ENCODE measurements at regions not wholly inside any gene's neighbourhood (a gene's known extent, or its start where the extent isn't known, plus 50 kb on each side); places are given as distances from the start of the nearest gene placed in this dataset.

DNA sequence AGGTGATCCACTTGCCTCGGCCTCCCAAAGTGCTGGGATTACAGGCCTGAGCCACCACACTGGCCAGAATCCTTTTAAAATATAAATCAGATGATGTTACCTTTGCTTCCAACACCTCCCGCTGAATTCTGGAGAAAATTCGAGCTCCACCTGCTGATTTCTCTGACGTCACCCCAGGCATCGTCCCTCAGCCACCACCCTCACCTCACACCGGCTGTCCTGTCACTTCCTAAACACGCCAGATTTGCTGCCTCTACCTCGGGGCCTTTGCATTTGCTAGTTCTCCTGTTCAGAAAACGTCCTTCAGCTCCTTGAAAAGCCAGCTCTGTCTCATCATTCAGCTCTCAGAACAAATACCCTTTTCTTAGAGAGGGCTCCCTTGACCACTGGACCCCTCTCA, 57.9 kb downstream of the FBXO2 start:
- ChIA-PET RAD21 (ENCODE audit: low non-redundant PET in 1 of 2, low total read pairs in 2 of 2, uncharacterized antibody in 2 of 2, unreplicated experiment in 2 of 2) (no interaction called here), CTCF (no interaction called here), POLR2A (no interaction called here)
- H3K36me3 ChIP-seq (ENCODE audit: control insufficient read depth in 1 of 2, insufficient read depth in 2 of 2, low read length in 2 of 2) = no peaks in the 10 kb centered on the region
- H2AFZ ChIP-seq (ENCODE audit: low read depth, low read length, poor library complexity, severe bottlenecking) = no peak overlapping the region
- H3K9me2 ChIP-seq (ENCODE audit: insufficient read depth) = no peaks in the 10 kb centered on the region
- ATAC-seq (no peak), DNase-seq (ENCODE audit: low read depth, low spot score) (no peak)
- no peak overlapping the region for H3K4me2 ChIP-seq (ENCODE audit: low read length)
- TF ChIP-seq CTCF (IDR thresholded peaks at IDR 0.05 in 2 of 3, conservative IDR thresholded peaks at IDR 0.05 in 1 of 3; ENCODE audit: borderline replicate concordance in 1 of 3, insufficient read depth in 1 of 3, low read depth in 2 of 3, low read length in 2 of 3) (no peak), POLR2AphosphoS5 (IDR thresholded peaks at IDR 0.05; ENCODE audit: low read depth, low read length) (no peak), RAD21 (IDR thresholded peaks at IDR 0.05; ENCODE audit: low read depth) (no peak), EZH2phosphoT487 (IDR thresholded peaks at IDR 0.05; ENCODE audit: borderline replicate concordance) (no peak), SRF (IDR thresholded peaks at IDR 0.05; ENCODE audit: low read depth) (no peak), CEBPB (IDR thresholded peaks at IDR 0.05; ENCODE audit: low read depth) (no peak), POLR2A (IDR thresholded peaks at IDR 0.05; ENCODE audit: borderline replicate concordance, extremely low read depth, insufficient read depth, insufficient read length) (no peak), EGR1 (IDR thresholded peaks at IDR 0.05; ENCODE audit: low read depth) (no peak)
- no peaks in the 10 kb centered on the region; the same call in 1 of the 2 replicates for H3K27me3 ChIP-seq (ENCODE audit: insufficient read depth, low read length)
- H4K20me1 ChIP-seq (ENCODE audit: insufficient read depth) = no peaks in the 10 kb centered on the region
- H3K27ac ChIP-seq (ENCODE audit: low read depth, low read length) = no peak overlapping the region
- no peak overlapping the region for H3K9ac ChIP-seq (ENCODE audit: low read length)
- no peaks in the 10 kb centered on the region for H3K79me2 ChIP-seq (ENCODE audit: insufficient read depth, low read length)
- H3K9me3 ChIP-seq (ENCODE audit: control insufficient read depth in 1 of 2, insufficient read depth in 1 of 2, low read depth in 1 of 2, low read length in 2 of 2) = peaks cover 0 to 3% of the 10 kb centered on the region in 2 experiments; a peak in 1 of 4 replicates
- H3K4me1 ChIP-seq (ENCODE audit: control insufficient read depth in 1 of 2, insufficient read depth in 2 of 2, low read length in 2 of 2) = peaks cover 4 to 6% of the 10 kb centered on the region in 2 experiments; a peak in 1 of 4 replicates
- intact Hi-C loops (cut with micrococcal nuclease) = no loop called here
- no TSS peak for BruUV-seq (replicated peaks)
- no peak overlapping the region for H3K4me3 ChIP-seq (replicated peaks in 1 of 2; ENCODE audit: low read depth in 1 of 2, low read length in 2 of 2)

- Histone ChIP-seq H4K20me1 (ENCODE audit: insufficient read depth) (no peaks in the 10 kb centered on the region), H3K27me3 (ENCODE audit: insufficient read depth, low read length) (no peaks in the 10 kb centered on the region; the same call in 1 of the 2 replicates), H3K27ac (ENCODE audit: low read depth, low read length) (no peak overlapping the region), H3K4me2 (ENCODE audit: low read length) (no peak overlapping the region), H3K79me2 (ENCODE audit: insufficient read depth, low read length) (no peaks in the 10 kb centered on the region), H3K9me3 (ENCODE audit: control insufficient read depth in 1 of 2, insufficient read depth in 1 of 2, low read depth in 1 of 2, low read length in 2 of 2) (peaks cover 0 to 3% of the 10 kb centered on the region in 2 experiments; a peak in 1 of 4 replicates), H3K9me2 (ENCODE audit: insufficient read depth) (no peaks in the 10 kb centered on the region), H3K36me3 (ENCODE audit: control insufficient read depth in 1 of 2, insufficient read depth in 2 of 2, low read length in 2 of 2) (no peaks in the 10 kb centered on the region), H3K4me1 (ENCODE audit: control insufficient read depth in 1 of 2, insufficient read depth in 2 of 2, low read length in 2 of 2) (peaks cover 4 to 6% of the 10 kb centered on the region in 2 experiments; a peak in 1 of 4 replicates), H3K9ac (ENCODE audit: low read length) (no peak overlapping the region), H2AFZ (ENCODE audit: low read depth, low read length, poor library complexity, severe bottlenecking) (no peak overlapping the region), H3K4me3 (replicated peaks in 1 of 2; ENCODE audit: low read depth in 1 of 2, low read length in 2 of 2) (no peak overlapping the region)
- no peak for ATAC-seq
- intact Hi-C loops (cut with micrococcal nuclease) = no loop called here
- ChIA-PET RAD21 (ENCODE audit: low non-redundant PET in 1 of 2, low total read pairs in 2 of 2, uncharacterized antibody in 2 of 2, unreplicated experiment in 2 of 2) (no interaction called here), POLR2A (no interaction called here), CTCF (no interaction called here)
- no peak for DNase-seq (ENCODE audit: low read depth, low spot score)
- BruUV-seq (replicated peaks) = no TSS peak
- TF ChIP-seq ZBTB33 (IDR thresholded peaks at IDR 0.05; ENCODE audit: extremely low read depth, insufficient replicate concordance, low read length) = no peak
- no peak for TF ChIP-seq RAD21 (IDR thresholded peaks at IDR 0.05; ENCODE audit: low read depth)
- no peak for TF ChIP-seq CTCF (IDR thresholded peaks at IDR 0.05 in 2 of 3, conservative IDR thresholded peaks at IDR 0.05 in 1 of 3; ENCODE audit: borderline replicate concordance in 1 of 3, insufficient read depth in 1 of 3, low read depth in 2 of 3, low read length in 2 of 3)
- no peak for TF ChIP-seq EZH2phosphoT487 (IDR thresholded peaks at IDR 0.05; ENCODE audit: borderline replicate concordance)
- no peak for TF ChIP-seq ELF1 (IDR thresholded peaks at IDR 0.05; ENCODE audit: borderline replicate concordance, low read depth)
- no peak for TF ChIP-seq CEBPB (IDR thresholded peaks at IDR 0.05; ENCODE audit: low read depth)
- TF ChIP-seq JUND (IDR thresholded peaks at IDR 0.05) = no peak
- no peak for TF ChIP-seq ZNF274 (IDR thresholded peaks at IDR 0.05; ENCODE audit: low read depth, low read length)
- no peak for TF ChIP-seq POLR2AphosphoS5 (IDR thresholded peaks at IDR 0.05; ENCODE audit: low read depth, low read length)
Observed at GRCh38 chr1:11595285-11595684, 58.9 kb downstream of the FBXO2 start.
